ENCODE measurements at regions not wholly inside any gene's neighbourhood (a gene's known extent, or its start where the extent isn't known, plus 50 kb on each side); places are given as distances from the start of the nearest gene placed in this dataset.
"Not testable (repeated sequence)": the region's sequence is repeated elsewhere in the genome, so short reads cannot be mapped to it uniquely, and the experiment has no call there.

- no peak overlapping the region for H3K27ac ChIP-seq
- DNase-seq: no peak
- H3K4me3 ChIP-seq: no peak overlapping the region
- no peaks in the 10 kb centered on the region for H3K36me3 ChIP-seq
- no peak for TF ChIP-seq CTCF (IDR thresholded peaks at IDR 0.05)
- 69 to 74% methylated on average over 3 of the region's 3 CpGs for WGBS, 2 donors
- no peaks in the 10 kb centered on the region for H3K4me1 ChIP-seq
- intact Hi-C loops (cut with DNase I): no loop called here
- no peaks in the 10 kb centered on the region for H3K27me3 ChIP-seq
- no peak for ATAC-seq
- peaks cover 0 to 8% (median 0%) of the 10 kb centered on the region in 11 donors for H3K9me3 ChIP-seq
These were observed 268.8 kb downstream of the TTC8 start for GRCh38 chr14:89093083-89093730.

GRCh38 chr14:89095036-89095435 is 270.6 kb downstream of the TTC8 start:
- ATAC-seq (no peak), DNase-seq (no peak)
- 63 to 67% methylated on average over 1 of the region's 1 CpG for WGBS, 2 donors
- no peaks in the 10 kb centered on the region for H3K27me3 ChIP-seq
- no peak overlapping the region for H3K27ac ChIP-seq
- no peak for TF ChIP-seq CTCF (IDR thresholded peaks at IDR 0.05)
- intact Hi-C loops (cut with DNase I): no loop called here
- no peak overlapping the region for H3K4me3 ChIP-seq
- no peaks in the 10 kb centered on the region for H3K36me3 ChIP-seq
- H3K9me3 ChIP-seq: peaks cover 0 to 19% (median 0%) of the 10 kb centered on the region in 11 donors
- H3K4me1 ChIP-seq: no peaks in the 10 kb centered on the region

- no peak for DNase-seq
- intact Hi-C loops (cut with DNase I): no loop called here
- H3K36me3 ChIP-seq: no peaks in the 10 kb centered on the region
- no peak for ATAC-seq
- TF ChIP-seq CTCF (IDR thresholded peaks at IDR 0.05): no peak
- H3K4me3 ChIP-seq: no peak overlapping the region
- no peaks in the 10 kb centered on the region for H3K4me1 ChIP-seq
- WGBS, 2 donors: 64 to 71% methylated on average over 9 of the region's 9 CpGs
- no peak overlapping the region for H3K27ac ChIP-seq
- H3K27me3 ChIP-seq: no peaks in the 10 kb centered on the region
- H3K9me3 ChIP-seq: peaks cover 0 to 23% (median 0%) of the 10 kb centered on the region in 11 donors
These were observed 272.5 kb downstream of the TTC8 start for GRCh38 chr14:89096946-89097345.

- Histone ChIP-seq H3K9me3 (peaks cover 0 to 17% (median 0%) of the 10 kb centered on the region in 11 donors), H3K4me1 (no peaks in the 10 kb centered on the region), H3K27ac (no peak overlapping the region), H3K27me3 (no peaks in the 10 kb centered on the region), H3K4me3 (no peak overlapping the region), H3K36me3 (no peaks in the 10 kb centered on the region)
- DNase-seq (no peak), ATAC-seq (no peak)
- no peak for TF ChIP-seq CTCF (IDR thresholded peaks at IDR 0.05)
- intact Hi-C loops (cut with DNase I): no loop called here
- 64 to 73% methylated on average over 2 of the region's 2 CpGs for WGBS, 2 donors
These were observed 273.8 kb downstream of the TTC8 start for GRCh38 chr14:89098254-89098653.

- 82 to 85% methylated on average over 10 of the region's 10 CpGs for WGBS, 2 donors
- DNase-seq; H3K4me1 ChIP-seq; H3K4me3 ChIP-seq; intact Hi-C loops (cut with DNase I); H3K27me3 ChIP-seq; ATAC-seq; H3K27ac ChIP-seq; H3K36me3 ChIP-seq: not testable (repeated sequence)
- H3K9me3 ChIP-seq: peaks cover 0 to 27% (median 0%) of the 10 kb centered on the region in 11 donors
These were observed 279.8 kb downstream of the TTC8 start for GRCh38 chr14:89104171-89104817.

- intact Hi-C loops (cut with DNase I); H3K27ac ChIP-seq; H3K36me3 ChIP-seq; H3K27me3 ChIP-seq; DNase-seq; ATAC-seq; H3K4me3 ChIP-seq; H3K4me1 ChIP-seq: not testable (repeated sequence)
- peaks cover 0 to 21% (median 0%) of the 10 kb centered on the region in 11 donors for H3K9me3 ChIP-seq
- 88% methylated on average over 4 of the region's 4 CpGs for WGBS, 2 donors
These were observed 280.4 kb downstream of the TTC8 start for GRCh38 chr14:89104861-89105260.

All from heart right ventricle (tissue), 16 donors.